Stimulated activated CD8-positive, alpha-beta memory T cell treated with anti-CD3 and anti-CD28 coated beads, Interleukin-7, amount 100 ng/mL, for 1 hour (primary cell): ENCODE measurements at regions not wholly inside any gene's neighbourhood (a gene's known extent, or its start where the extent isn't known, plus 50 kb on each side); places are given as distances from the start of the nearest gene placed in this dataset.
"Not testable (repeated sequence)": the region's sequence is repeated elsewhere in the genome, so short reads cannot be mapped to it uniquely, and the experiment has no call there.

Experiments used
- DNase-seq, 2 donors: peaks; one replicate each; pipeline ENCODE4 v3.0.0-alpha.2; 2020; ENCODE audit warnings: low read depth in 2 of 2

GRCh38 chr22:17318817-17319216, 50.4 kb upstream of the CECR2 start:
- no peak for DNase-seq

DNA sequence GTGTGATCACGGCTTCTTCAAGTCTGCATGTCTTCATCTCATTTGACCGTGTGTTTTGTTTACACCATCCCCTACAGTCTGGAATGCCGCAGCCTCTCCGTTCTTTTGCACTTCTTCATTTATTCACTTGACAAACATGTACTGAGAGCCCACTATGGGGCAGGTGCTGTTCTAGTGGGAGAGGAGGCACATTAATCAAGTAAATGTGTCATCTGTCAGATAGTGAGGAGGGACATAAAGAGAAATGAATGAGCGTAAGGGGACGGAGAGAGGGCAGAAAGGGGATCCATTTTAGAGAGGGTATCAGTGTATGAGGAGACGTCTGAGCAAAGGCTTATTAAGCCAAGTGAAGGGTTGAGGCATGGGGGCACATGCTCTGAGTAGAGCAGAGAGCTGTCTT, 54.0 kb upstream of the CECR2 start:
- no peak for DNase-seq

DNA sequence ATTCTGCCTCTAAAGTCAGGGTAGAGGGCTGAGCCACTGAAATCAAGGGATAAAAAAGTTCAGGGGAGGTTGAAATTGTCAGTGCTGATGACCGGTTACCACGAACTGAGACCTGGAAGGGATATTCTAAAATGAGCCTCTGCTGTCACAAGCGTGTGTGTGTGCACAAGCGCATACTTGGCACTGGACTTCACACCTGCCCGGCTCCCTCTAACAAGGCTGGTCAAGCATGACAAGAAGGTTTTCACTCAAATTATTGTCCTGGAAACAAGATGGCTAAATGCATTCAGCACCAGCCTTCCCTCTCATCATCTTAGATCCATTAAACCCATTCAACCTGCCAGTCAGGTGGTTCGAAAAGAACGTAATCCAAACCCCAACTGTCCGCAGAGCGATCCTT, 54.8 kb upstream of the CECR2 start:
- no peak for DNase-seq

DNA sequence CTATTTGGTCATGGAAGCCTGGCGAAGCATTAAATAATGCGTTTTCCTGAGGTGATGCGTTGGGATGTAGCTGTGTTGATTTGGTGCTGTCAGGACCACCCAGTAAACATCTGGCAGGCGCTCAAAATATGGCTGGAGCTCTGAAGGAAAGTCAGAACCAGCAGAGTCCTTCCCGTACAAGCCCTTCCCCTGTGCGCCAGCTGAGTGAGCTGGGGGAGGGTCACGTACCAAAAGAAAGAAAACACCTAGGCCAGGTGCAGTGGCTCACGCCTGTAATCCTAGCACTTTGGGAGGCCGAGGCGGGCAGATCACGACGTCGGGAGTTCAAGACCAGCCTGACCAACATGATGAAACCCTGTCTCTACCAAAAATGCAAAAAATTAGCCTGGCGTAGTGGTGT, 55.6 kb upstream of the CECR2 start:
- DNase-seq = no peak

DNA sequence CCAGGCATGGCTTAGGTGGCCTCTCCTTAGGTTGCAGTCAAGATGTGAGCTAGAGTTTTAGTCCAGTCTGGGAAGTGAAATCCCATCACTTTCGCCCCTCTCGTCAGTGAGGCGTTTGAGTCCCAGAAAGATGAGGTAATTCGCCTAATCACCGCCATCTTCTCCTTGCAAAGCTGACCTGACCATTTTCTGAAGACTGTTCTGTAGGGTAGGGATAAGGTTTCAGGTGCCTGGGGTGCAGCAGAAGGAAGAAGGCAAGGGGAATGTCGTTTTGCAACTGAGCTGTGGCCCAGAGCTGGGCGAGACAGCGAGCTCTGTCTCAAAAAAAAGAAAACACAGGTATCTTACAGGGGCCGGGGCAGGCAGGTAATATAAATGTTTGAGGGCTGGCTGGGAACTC, 61.7 kb upstream of the CECR2 start:
- no peak for DNase-seq

- no peak for DNase-seq
Observed at GRCh38 chr22:17305076-17305475, 64.2 kb upstream of the CECR2 start.

DNA sequence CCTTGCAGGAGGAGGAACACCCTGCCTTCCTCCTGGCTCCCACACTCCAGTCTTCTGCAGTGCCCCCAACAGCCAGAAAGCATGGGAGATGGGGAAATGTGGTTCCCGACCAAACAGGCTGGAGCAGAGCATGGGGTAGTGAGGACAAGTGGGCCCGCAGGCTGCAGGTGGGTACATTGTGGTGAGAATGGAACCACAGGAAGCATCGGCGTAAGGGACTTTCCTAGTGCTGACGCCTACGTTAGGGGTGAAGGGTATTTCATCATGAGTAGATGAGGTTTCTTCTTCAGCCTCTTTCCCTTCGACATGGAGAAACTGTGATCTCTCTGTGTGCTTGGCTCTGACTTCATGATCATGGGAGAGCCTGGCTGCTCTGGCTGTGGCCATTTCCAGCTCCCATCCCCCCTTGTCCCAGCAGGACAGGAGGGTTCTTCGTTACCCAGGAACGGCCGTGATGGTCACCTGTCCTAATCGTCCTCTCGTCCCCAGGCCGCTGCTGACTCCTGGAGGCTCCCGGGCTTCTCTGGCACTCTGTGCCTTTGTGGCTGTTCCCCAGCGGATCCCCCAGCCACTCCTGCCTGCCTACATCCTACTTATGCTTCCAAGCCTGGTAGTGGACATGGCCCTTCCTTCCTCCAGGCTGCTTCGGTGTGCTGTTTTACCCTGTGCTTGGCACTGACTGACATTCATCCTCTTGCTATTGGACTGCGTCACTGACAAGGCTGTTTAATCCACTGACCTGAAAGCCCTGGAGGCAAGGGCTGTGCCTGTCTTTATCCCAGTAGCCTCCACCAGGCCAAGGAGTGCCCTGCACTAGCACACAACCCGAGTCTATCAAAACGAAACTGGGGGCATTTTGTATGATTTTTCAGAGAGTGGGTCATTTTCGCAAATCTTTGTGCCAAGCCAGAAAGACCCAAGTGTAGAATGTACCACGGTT, 65.2 kb upstream of the CECR2 start:
- DNase-seq = peak in 1 of 2 donors; percentile 23

DNA sequence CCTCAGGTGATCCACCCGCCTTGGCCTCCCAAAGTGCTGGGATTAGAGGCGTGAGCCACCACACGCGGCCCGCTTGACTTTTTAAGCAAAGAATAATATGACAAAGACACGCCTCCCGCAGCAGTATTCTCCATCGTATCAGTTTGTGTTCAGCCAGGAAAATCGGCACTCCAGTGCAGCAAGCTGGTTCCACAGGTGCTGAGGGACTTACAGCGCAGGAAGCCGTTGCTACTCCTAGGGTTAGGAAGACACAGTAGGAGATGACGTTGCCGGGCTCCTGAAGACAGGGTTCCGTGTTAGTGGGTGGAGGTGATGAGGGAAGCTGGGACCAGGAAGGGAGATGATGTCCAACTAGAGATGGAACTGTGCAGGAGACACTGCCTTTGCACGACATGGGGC, 65.8 kb upstream of the CECR2 start:
- DNase-seq = no peak

DNA sequence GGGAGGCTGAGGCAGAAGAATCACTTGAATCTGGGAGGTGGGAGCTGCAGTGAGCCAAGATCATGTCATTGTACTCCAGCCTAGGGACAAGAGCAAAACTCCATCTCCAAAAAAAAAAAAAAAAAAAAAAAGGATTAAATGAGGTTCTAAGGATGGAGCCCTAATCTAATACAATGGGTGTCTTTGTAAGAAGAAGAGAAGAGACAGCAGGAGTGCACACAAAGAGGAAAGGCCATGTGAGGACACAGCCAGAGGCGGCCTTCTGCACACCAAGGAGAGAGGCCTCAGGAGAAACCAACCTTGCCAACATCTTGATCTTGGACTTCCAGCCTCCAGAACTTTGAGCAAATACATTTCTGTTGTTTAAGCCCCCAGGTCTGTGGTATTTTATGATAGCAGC, 66.6 kb upstream of the CECR2 start:
- DNase-seq = no peak

DNA sequence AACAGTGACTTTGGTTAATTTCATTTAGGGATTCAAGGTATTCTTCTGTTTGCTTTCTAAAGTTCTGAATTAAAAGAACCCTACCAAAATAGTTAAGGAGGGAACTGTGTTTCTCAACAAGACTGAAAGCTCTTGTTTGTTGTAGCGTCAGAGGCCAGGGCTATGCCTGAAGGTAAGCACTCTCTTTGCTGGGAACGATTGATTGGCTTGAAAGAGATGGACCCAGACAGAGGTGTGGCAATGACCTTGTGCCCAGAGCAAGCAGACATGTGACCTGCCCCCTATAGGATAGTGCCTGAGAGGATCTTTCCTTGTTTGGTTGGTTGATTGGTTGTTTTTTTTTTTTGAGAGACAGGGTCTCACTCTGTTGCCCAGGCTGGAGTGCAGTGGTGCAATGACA, 68.3 kb upstream of the CECR2 start:
- DNase-seq = no peak

DNA sequence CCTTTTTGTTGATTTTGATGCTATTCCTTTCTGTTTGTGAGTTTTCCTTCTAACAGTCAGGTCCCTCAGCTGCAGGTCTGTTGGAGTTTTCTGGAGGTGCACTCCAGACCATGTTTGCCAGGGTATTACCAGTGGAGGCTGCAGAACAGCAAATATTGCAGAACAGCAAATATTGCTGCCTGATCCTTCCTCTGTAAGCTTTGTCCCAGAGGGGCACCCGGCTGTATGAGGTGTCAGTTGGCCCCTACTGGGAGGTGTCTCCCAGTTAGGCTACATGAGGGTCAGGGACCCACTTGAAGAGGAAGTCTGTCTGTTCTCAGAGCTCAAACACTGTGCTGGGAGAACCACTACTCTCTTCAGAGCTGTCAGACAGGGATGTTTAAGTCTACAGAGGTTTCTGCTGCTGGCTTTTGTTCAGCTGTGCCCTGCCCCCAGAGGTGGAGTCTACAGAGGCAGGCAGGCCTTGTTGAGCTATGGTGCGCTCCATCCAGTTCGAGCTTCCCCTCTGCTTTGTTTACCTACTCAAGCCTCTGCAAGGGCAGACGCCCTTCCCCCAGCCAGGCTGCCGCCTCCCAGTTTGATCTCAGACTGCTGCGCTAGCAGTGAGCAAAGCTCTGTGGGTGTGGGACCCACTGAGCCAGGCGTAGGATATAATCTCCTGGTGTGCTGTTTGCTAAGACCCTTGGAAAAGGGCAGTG, 70.3 kb upstream of the CECR2 start:
- DNase-seq = not testable (repeated sequence)

- no peak for DNase-seq
Observed at GRCh38 chr22:17285656-17286055, 66.4 kb upstream of the ADA2 start.

DNA sequence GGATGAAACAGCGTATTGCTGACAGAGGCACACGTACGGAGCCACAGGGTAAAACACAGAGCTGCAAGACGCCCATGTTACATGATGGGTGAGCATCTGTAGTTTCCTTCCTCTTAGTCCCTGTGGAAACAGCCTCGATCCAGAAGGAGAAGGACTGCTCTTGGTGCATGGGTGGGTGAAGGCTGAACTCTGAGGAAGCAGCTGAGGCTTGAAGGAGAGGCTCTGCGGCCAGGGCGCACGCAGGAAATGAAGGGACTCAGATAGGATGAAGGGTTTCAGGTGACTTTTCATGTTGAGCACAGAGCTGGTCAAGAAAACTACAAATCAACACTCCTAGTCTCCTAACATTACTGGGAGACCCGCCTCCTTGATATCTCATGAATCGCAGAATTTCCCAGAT, 65.7 kb upstream of the ADA2 start:
- no peak for DNase-seq

GRCh38 chr22:17284466-17284865, 65.2 kb upstream of the ADA2 start:
- no peak for DNase-seq

DNA sequence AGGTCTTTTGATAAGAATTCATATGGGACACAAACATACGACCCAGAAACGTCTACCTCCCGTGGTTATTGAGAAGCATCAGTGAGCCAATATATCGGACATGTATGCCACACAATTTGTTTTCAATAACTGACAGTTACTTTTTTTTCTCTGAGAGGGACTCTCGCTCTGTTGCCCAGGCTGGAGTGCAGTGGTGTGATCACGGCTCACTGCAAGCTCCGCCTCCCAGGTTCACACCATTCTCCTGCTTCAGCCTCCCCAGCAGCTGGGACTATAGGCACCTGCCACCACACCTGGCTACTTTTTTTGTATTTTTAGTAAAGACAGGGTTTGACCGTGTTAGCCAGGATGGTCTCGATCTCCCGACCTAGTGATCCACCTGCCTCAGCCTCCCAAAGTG, 64.6 kb upstream of the ADA2 start:
- not testable (repeated sequence) for DNase-seq

GRCh38 chr22:17283423-17283822, 64.2 kb upstream of the ADA2 start:
- no peak for DNase-seq

DNA sequence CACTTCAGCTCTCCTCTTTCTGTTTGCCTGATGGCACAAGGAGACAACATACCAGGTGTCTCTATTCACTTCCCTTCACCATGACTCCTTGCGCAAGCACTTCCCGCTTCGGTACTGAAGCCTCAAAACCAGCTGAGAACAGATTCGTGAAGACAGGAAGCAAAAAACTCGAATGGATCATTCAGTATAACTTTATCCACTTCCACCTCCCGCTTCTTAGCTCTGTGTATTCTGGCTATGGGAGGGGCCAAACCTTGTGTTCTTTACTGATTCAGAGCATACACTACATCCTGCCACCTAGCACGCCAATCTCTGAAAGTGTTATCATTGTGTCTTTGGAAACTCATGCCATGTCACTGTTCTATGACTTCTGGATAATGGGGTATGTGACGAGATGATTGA, 62.2 kb upstream of the ADA2 start:
- no peak for DNase-seq

- DNase-seq = no peak
Observed at GRCh38 chr22:17281026-17281425, 61.8 kb upstream of the ADA2 start.

DNA sequence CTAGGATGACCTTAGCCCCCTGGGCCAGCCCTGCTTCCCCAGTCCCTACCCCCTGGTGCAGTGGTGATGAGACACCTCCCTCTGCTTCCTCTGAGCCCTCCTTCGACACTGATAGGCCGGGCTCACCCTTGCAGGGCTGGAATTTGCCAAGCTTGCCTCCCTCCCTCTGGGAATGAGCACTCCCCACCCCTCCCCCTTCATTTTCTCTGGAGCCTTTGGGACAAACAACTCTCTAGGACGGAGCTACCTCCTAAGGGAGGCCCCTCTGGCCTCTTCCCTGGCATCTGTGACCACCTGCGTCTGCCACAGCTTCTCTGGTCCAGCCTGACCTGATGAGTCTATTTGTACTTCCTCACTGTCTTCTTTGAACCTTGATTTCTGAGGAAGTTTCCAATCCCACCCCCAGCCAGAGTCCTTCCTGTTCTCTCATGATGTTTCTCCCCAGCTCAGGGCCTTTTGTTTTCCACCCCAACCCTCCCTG, 53.3 kb upstream of the ADA2 start:
- DNase-seq = no peak

- DNase-seq = no peak
Observed at GRCh38 chr22:17271711-17272451, 52.6 kb upstream of the ADA2 start.

DNA sequence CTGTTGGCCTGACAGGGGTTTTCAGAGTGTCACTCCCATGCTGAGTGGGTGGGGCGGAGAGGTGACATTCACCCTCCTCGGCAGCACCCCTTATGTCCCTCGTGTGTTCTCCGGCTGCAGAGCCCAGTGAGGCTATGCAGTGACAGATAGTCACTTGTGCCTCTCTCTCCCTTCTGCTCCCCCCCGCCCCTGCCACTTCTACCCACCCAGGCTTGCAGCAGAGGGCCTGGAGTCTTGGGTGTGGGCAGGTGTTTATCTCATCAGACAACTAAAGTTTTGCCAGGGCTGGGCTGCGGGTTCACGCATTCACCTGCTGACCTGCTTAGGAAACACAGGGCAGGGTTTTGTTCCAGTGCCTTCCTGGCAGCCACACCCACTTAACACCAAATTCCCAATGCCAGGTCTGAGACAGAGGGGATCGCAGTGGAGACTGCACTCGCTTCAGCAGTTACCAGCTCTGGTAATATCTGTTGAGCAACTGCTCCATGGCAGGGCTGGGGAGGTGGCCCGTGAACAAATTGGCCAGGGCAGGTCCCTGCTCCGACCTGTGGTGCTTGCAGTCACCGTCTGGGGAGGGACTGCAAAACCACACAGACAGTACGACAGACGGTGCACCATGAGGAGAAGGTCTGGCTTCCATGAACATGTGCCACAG, 50.5 kb upstream of the ADA2 start:
- no peak for DNase-seq

DNA sequence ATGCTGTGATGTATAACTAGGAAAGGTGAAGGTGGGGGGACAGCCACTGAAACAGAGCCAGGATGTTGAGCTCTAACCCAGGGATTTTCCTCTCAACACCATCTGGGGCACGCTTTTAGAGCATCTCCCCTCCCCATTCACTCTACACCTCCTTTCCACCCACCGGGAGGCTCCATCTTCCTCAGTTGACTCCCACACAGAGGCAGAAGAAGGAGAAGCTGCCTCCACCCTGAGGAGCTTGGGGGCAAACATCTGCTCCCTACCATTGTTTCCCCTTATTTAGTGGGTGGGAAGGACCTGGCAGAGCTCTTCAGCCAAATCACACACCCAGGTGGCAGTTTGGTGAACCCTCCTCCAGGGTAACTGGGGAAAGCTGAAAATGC, 50.0 kb upstream of the ADA2 start:
- DNase-seq = no peak
